ENCODE measurements at regions not wholly inside any gene's neighbourhood (a gene's known extent, or its start where the extent isn't known, plus 50 kb on each side); places are given as distances from the start of the nearest gene placed in this dataset.

- Mint-ChIP-seq H3K27me3 (ENCODE audit: low read depth) (no peaks in the 10 kb centered on the region), H3K36me3 (ENCODE audit: low read depth) (no peaks in the 10 kb centered on the region), H3K27ac (ENCODE audit: unreplicated experiment) (no peak overlapping the region), H3K9me3 (ENCODE audit: low read depth) (peaks cover 8% of the 10 kb centered on the region), H3K4me1 (ENCODE audit: low read depth) (no peaks in the 10 kb centered on the region), H3K4me3 (ENCODE audit: unreplicated experiment) (no peak overlapping the region)
- DNase-seq (ENCODE audit: low spot score): no peak
- TF ChIP-seq CTCF (IDR thresholded peaks at IDR 0.05): no peak
Measured at GRCh38 chr6:74319292-74319691, 623.3 kb downstream of the CD109 start.

GRCh38 chr6:74318738-74319137 lies 622.7 kb downstream of the CD109 start:
- DNase-seq (ENCODE audit: low spot score): no peak
- no peak for TF ChIP-seq CTCF (IDR thresholded peaks at IDR 0.05)
- Mint-ChIP-seq H3K4me3 (ENCODE audit: unreplicated experiment) (no peak overlapping the region), H3K27ac (ENCODE audit: unreplicated experiment) (no peak overlapping the region), H3K4me1 (ENCODE audit: low read depth) (no peaks in the 10 kb centered on the region), H3K9me3 (ENCODE audit: low read depth) (peaks cover 8% of the 10 kb centered on the region), H3K27me3 (ENCODE audit: low read depth) (no peaks in the 10 kb centered on the region), H3K36me3 (ENCODE audit: low read depth) (no peaks in the 10 kb centered on the region)

- no peak for TF ChIP-seq CTCF (IDR thresholded peaks at IDR 0.05)
- no peak for DNase-seq (ENCODE audit: low spot score)
- Mint-ChIP-seq H3K27ac (ENCODE audit: unreplicated experiment) (no peak overlapping the region), H3K4me1 (ENCODE audit: low read depth) (peaks cover 4% of the 10 kb centered on the region), H3K36me3 (ENCODE audit: low read depth) (no peaks in the 10 kb centered on the region), H3K9me3 (ENCODE audit: low read depth) (peaks cover 10% of the 10 kb centered on the region), H3K27me3 (ENCODE audit: low read depth) (no peaks in the 10 kb centered on the region), H3K4me3 (ENCODE audit: unreplicated experiment) (no peak overlapping the region)
Measured at GRCh38 chr6:74312081-74312480, 616.1 kb downstream of the CD109 start.

- no peak for DNase-seq (ENCODE audit: low spot score)
- no peaks in the 10 kb centered on the region for H3K27me3 Mint-ChIP-seq (ENCODE audit: low read depth)
- TF ChIP-seq CTCF (IDR thresholded peaks at IDR 0.05): no peak
- peaks cover 4% of the 10 kb centered on the region for H3K4me1 Mint-ChIP-seq (ENCODE audit: low read depth)
- peaks cover 4% of the 10 kb centered on the region for H3K9me3 Mint-ChIP-seq (ENCODE audit: low read depth)
- no peak overlapping the region for H3K4me3 Mint-ChIP-seq (ENCODE audit: unreplicated experiment)
- no peak overlapping the region for H3K27ac Mint-ChIP-seq (ENCODE audit: unreplicated experiment)
- H3K36me3 Mint-ChIP-seq (ENCODE audit: low read depth): no peaks in the 10 kb centered on the region
Measured at GRCh38 chr6:74311431-74311830, 615.4 kb downstream of the CD109 start.

GRCh38 chr6:74289884-74290283 lies 593.9 kb downstream of the CD109 start:
- Mint-ChIP-seq H3K27ac (ENCODE audit: unreplicated experiment) (no peak overlapping the region), H3K4me3 (ENCODE audit: unreplicated experiment) (no peak overlapping the region), H3K9me3 (ENCODE audit: low read depth) (peaks cover 16% of the 10 kb centered on the region), H3K36me3 (ENCODE audit: low read depth) (peaks cover 5% of the 10 kb centered on the region), H3K27me3 (ENCODE audit: low read depth) (no peaks in the 10 kb centered on the region), H3K4me1 (ENCODE audit: low read depth) (no peaks in the 10 kb centered on the region)
- no peak for DNase-seq (ENCODE audit: low spot score)
- no peak for TF ChIP-seq CTCF (IDR thresholded peaks at IDR 0.05)

Data from chondrocyte (in vitro differentiated cells).